GM12892 (cell line): ENCODE measurements at regions not wholly inside any gene's neighbourhood (a gene's known extent, or its start where the extent isn't known, plus 50 kb on each side); places are given as distances from the start of the nearest gene placed in this dataset.

Experiments
- POLR2A ChIP-seq: IDR thresholded peaks from 2 replicates; pipeline ENCODE4 v1.6.1; 2011; ENCODE audit warnings: low read depth, low read length, control low read depth
- POLR2AphosphoS5 ChIP-seq: IDR thresholded peaks from 2 replicates; pipeline ENCODE4 v1.6.1; 2011; ENCODE audit warnings: low read depth, low read length, control low read depth
- TAF1 ChIP-seq: IDR thresholded peaks from 2 replicates; pipeline ENCODE4 v1.6.1; 2011; ENCODE audit warnings: low read depth, mild to moderate bottlenecking, control low read depth, low read length, borderline replicate concordance

DNA sequence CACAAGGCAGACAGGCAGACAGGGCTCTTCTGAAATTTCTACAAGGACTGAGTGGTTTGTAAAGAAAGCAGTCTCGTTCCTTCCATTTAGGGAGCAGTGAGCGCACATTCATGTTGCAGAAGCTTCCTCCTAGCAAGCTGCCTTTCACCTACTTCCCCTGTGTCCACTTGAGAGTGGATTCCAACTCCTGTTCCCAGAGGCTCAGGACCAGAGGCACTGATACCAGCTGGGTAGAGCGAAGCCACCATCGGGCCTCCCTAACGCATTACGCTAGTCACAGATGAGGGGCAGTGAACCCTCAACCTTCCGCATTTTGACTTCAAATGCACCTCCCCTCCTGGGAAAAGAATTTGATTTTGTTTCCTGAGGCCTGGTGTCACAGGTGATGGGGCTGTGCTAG, 215.8 kb downstream of the SIPA1L2 start:
- no peak for TF ChIP-seq TAF1
- TF ChIP-seq POLR2AphosphoS5 = no peak
- no peak for TF ChIP-seq POLR2A
